ENCODE measurements at regions not wholly inside any gene's neighbourhood (a gene's known extent, or its start where the extent isn't known, plus 50 kb on each side); places are given as distances from the start of the nearest gene placed in this dataset.

- no peaks in the 10 kb centered on the region for H3K27me3 ChIP-seq (ENCODE audit: control insufficient read depth, extremely low read depth, insufficient read depth, low read length)
- no peak overlapping the region for H3K27ac ChIP-seq (ENCODE audit: control insufficient read depth, insufficient read depth, low read length)
- no peaks in the 10 kb centered on the region for H3K9me1 ChIP-seq (ENCODE audit: control insufficient read depth, extremely low read depth, insufficient read depth, low read length)
- no peak overlapping the region for H3K4me3 ChIP-seq (ENCODE audit: control insufficient read depth in 2 of 3, extremely low read depth in 1 of 3, insufficient read depth in 2 of 3, low read depth in 1 of 3, low read length in 3 of 3)
- H4K20me1 ChIP-seq (ENCODE audit: control insufficient read depth, extremely low read depth, insufficient read depth, low read length), result no peaks in the 10 kb centered on the region
- no peak overlapping the region for H3K4me2 ChIP-seq (ENCODE audit: control insufficient read depth, extremely low read depth, insufficient read depth, low read depth, low read length)
- DNase-seq (ENCODE audit: low read depth, low spot score) (no peak), FAIRE-seq (no peak)
- H3K79me2 ChIP-seq (ENCODE audit: control insufficient read depth, insufficient read depth, low read length), result no peaks in the 10 kb centered on the region
- TF ChIP-seq, protein P1, sequence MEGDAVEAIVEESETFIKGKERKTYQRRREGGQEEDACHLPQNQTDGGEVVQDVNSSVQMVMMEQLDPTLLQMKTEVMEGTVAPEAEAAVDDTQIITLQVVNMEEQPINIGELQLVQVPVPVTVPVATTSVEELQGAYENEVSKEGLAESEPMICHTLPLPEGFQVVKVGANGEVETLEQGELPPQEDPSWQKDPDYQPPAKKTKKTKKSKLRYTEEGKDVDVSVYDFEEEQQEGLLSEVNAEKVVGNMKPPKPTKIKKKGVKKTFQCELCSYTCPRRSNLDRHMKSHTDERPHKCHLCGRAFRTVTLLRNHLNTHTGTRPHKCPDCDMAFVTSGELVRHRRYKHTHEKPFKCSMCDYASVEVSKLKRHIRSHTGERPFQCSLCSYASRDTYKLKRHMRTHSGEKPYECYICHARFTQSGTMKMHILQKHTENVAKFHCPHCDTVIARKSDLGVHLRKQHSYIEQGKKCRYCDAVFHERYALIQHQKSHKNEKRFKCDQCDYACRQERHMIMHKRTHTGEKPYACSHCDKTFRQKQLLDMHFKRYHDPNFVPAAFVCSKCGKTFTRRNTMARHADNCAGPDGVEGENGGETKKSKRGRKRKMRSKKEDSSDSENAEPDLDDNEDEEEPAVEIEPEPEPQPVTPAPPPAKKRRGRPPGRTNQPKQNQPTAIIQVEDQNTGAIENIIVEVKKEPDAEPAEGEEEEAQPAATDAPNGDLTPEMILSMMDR (optimal IDR thresholded peaks at IDR 0.05 in 1 of 3, IDR thresholded peaks at IDR 0.05 in 1 of 3, conservative IDR thresholded peaks at IDR 0.05 in 1 of 3; ENCODE audit: extremely low read depth in 1 of 3, insufficient read depth in 2 of 3, low read length in 3 of 3), result no peak
- TF ChIP-seq EZH2 (IDR thresholded peaks at IDR 0.05; ENCODE audit: low read length), result no peak
- H3K36me3 ChIP-seq (ENCODE audit: control insufficient read depth in 2 of 2, extremely low read depth in 1 of 2, insufficient read depth in 2 of 2, low read length in 2 of 2), result no peaks in the 10 kb centered on the region
- H3K9me3 ChIP-seq (ENCODE audit: control insufficient read depth, low read depth, low read length), result no peaks in the 10 kb centered on the region
- no peak overlapping the region for H2AFZ ChIP-seq (ENCODE audit: control insufficient read depth, low read length)
- no peak overlapping the region for H3K9ac ChIP-seq (ENCODE audit: control insufficient read depth, extremely low read depth, insufficient read depth, low read length)
- peaks cover 6% of the 10 kb centered on the region for H3K4me1 ChIP-seq (ENCODE audit: control insufficient read depth, extremely low read depth, insufficient read depth, low read length)
- dilution Hi-C loops (cut with MboI; ENCODE audit: extremely low pct_ligation_motif_present, low sequenced_read_pairs), result no loop called here
Observed at GRCh38 chr4:14362385-14362784, 639.9 kb upstream of the CPEB2 start.

GRCh38 chr4:14364953-14365536, 637.2 kb upstream of the CPEB2 start:
- Histone ChIP-seq H2AFZ (ENCODE audit: control insufficient read depth, low read length) (no peak overlapping the region), H3K9me3 (ENCODE audit: control insufficient read depth, low read depth, low read length) (no peaks in the 10 kb centered on the region), H3K4me1 (ENCODE audit: control insufficient read depth, extremely low read depth, insufficient read depth, low read length) (peaks cover 6% of the 10 kb centered on the region), H3K4me3 (ENCODE audit: control insufficient read depth in 2 of 3, extremely low read depth in 1 of 3, insufficient read depth in 2 of 3, low read depth in 1 of 3, low read length in 3 of 3) (no peak overlapping the region), H3K79me2 (ENCODE audit: control insufficient read depth, insufficient read depth, low read length) (no peaks in the 10 kb centered on the region), H3K27me3 (ENCODE audit: control insufficient read depth, extremely low read depth, insufficient read depth, low read length) (no peaks in the 10 kb centered on the region), H3K27ac (ENCODE audit: control insufficient read depth, insufficient read depth, low read length) (no peak overlapping the region), H3K36me3 (ENCODE audit: control insufficient read depth in 2 of 2, extremely low read depth in 1 of 2, insufficient read depth in 2 of 2, low read length in 2 of 2) (no peaks in the 10 kb centered on the region), H3K9me1 (ENCODE audit: control insufficient read depth, extremely low read depth, insufficient read depth, low read length) (no peaks in the 10 kb centered on the region), H4K20me1 (ENCODE audit: control insufficient read depth, extremely low read depth, insufficient read depth, low read length) (no peaks in the 10 kb centered on the region), H3K9ac (ENCODE audit: control insufficient read depth, extremely low read depth, insufficient read depth, low read length) (no peak overlapping the region), H3K4me2 (ENCODE audit: control insufficient read depth, extremely low read depth, insufficient read depth, low read depth, low read length) (no peak overlapping the region)
- no peak for TF ChIP-seq EZH2 (IDR thresholded peaks at IDR 0.05; ENCODE audit: low read length)
- TF ChIP-seq, protein P1 (optimal IDR thresholded peaks at IDR 0.05 in 1 of 3, IDR thresholded peaks at IDR 0.05 in 1 of 3, conservative IDR thresholded peaks at IDR 0.05 in 1 of 3; ENCODE audit: extremely low read depth in 1 of 3, insufficient read depth in 2 of 3, low read length in 3 of 3), result no peak
- DNase-seq (ENCODE audit: low read depth, low spot score), result no peak
- no peak for FAIRE-seq
- dilution Hi-C loops (cut with MboI; ENCODE audit: extremely low pct_ligation_motif_present, low sequenced_read_pairs), result no loop called here
